Retinal pigment epithelial cell (primary cell): ENCODE measurements at regions not wholly inside any gene's neighbourhood (a gene's known extent, or its start where the extent isn't known, plus 50 kb on each side); places are given as distances from the start of the nearest gene placed in this dataset.

Experiments
- DNase-seq: peaks from one replicate; pipeline ENCODE4 v3.0.0-alpha.2; 2010; ENCODE audit warnings: low read depth
- H3K4me3 ChIP-seq: 2 replicates; pipeline ENCODE4 v1.5.1; 2011; ENCODE audit warnings: mild to moderate bottlenecking, low read length, control low read depth, moderate library complexity
- CTCF ChIP-seq: conservative IDR thresholded peaks from 2 replicates; pipeline ENCODE4 v1.5.1; 2011; ENCODE audit warnings: low read depth, low read length, control low read depth, inconsistent platforms

GRCh38 chrX:150182161-150182560 is 181.0 kb upstream of the MAMLD1 start:
- DNase-seq = no peak
- H3K4me3 ChIP-seq = no peak overlapping the region
- TF ChIP-seq CTCF = no peak

GRCh38 chrX:150184491-150184890 is 178.6 kb upstream of the MAMLD1 start:
- DNase-seq = no peak
- no peak overlapping the region for H3K4me3 ChIP-seq
- TF ChIP-seq CTCF = no peak

- no peak overlapping the region for H3K4me3 ChIP-seq
- TF ChIP-seq CTCF = no peak
- DNase-seq = no peak
These were observed 177.4 kb upstream of the MAMLD1 start for GRCh38 chrX:150185766-150186165.

GRCh38 chrX:150192816-150193215 is 170.3 kb upstream of the MAMLD1 start:
- TF ChIP-seq CTCF = no peak
- H3K4me3 ChIP-seq = no peak overlapping the region
- DNase-seq = no peak

- no peak overlapping the region for H3K4me3 ChIP-seq
- TF ChIP-seq CTCF = no peak
- DNase-seq = no peak
These were observed 166.8 kb upstream of the MAMLD1 start for GRCh38 chrX:150196285-150196684.

GRCh38 chrX:150197388-150197787 is 165.7 kb upstream of the MAMLD1 start:
- no peak overlapping the region for H3K4me3 ChIP-seq
- no peak for DNase-seq
- no peak for TF ChIP-seq CTCF

- no peak for DNase-seq
- no peak for TF ChIP-seq CTCF
- H3K4me3 ChIP-seq = no peak overlapping the region
These were observed 164.3 kb upstream of the MAMLD1 start for GRCh38 chrX:150198776-150199175.
